H1 (cell line): ENCODE measurements at regions not wholly inside any gene's neighbourhood (a gene's known extent, or its start where the extent isn't known, plus 50 kb on each side); places are given as distances from the start of the nearest gene placed in this dataset.

Experiments
- ASH2L ChIP-seq: fragments of 200-600, 300-600 bp; sonication (generic); IDR thresholded peaks from one replicate; pipeline ENCODE4 v1.7.1; 2017; ENCODE audit warnings: low read length
- CBX5 ChIP-seq: fragments of 300-800, 300-1000 bp; sonication (generic); IDR thresholded peaks from 2 replicates; pipeline ENCODE4 v1.7.1; 2016; ENCODE audit warnings: antibody characterized with exemption, low read length, low read depth
- CHD2 ChIP-seq: IDR thresholded peaks from 2 replicates; pipeline ENCODE4 v1.6.1; 2012; ENCODE audit warnings: low read length, improper control_type of control experiment
- CREB1 ChIP-seq: IDR thresholded peaks from 2 replicates; pipeline ENCODE4 v1.6.1; 2012; ENCODE audit warnings: inconsistent platforms
- FOSL1 ChIP-seq: IDR thresholded peaks from 2 replicates; pipeline ENCODE4 v1.6.1; 2011; ENCODE audit warnings: mild to moderate bottlenecking, low read depth, low read length, moderate library complexity; ENCODE audit not compliant: insufficient read depth
- PHF8 ChIP-seq: fragments of 200-600 bp; sonication (generic); conservative IDR thresholded peaks from 2 replicates; pipeline ENCODE4 v1.7.1; 2012; ENCODE audit warnings: low read depth, mild to moderate bottlenecking, inconsistent platforms, low read length, moderate library complexity
- POU5F1 ChIP-seq: IDR thresholded peaks from 2 replicates; pipeline ENCODE4 v1.6.1; 2011; ENCODE audit warnings: low read depth, mild to moderate bottlenecking, low read length, moderate library complexity
- SAP30 ChIP-seq: fragments of 300-600 bp; sonication (generic); IDR thresholded peaks from 2 replicates; pipeline ENCODE4 v1.7.1; 2012; ENCODE audit warnings: low read length, moderate library complexity, mild to moderate bottlenecking, inconsistent platforms; ENCODE audit not compliant: insufficient read depth, insufficient replicate concordance
- TAF1 ChIP-seq: IDR thresholded peaks from 2 replicates; pipeline ENCODE4 v1.6.1; 2011; ENCODE audit warnings: mild to moderate bottlenecking, low read depth, low read length
- TBP ChIP-seq: IDR thresholded peaks from 2 replicates; pipeline ENCODE4 v1.6.1; 2011; ENCODE audit warnings: low read depth, low read length, improper control_type of control experiment
- TF ChIP-seq, protein P1 (sequence below): fragments of 300-600 bp; sonication (generic); IDR thresholded peaks from 2 replicates; pipeline ENCODE4 v1.7.1; 2012; ENCODE audit warnings: low read length, moderate library complexity, mild to moderate bottlenecking, inconsistent platforms; ENCODE audit not compliant: insufficient replicate concordance

GRCh38 chr3:5427938-5428337 is 240.4 kb downstream of the EDEM1 start (continued):
- TF ChIP-seq, protein P1, sequence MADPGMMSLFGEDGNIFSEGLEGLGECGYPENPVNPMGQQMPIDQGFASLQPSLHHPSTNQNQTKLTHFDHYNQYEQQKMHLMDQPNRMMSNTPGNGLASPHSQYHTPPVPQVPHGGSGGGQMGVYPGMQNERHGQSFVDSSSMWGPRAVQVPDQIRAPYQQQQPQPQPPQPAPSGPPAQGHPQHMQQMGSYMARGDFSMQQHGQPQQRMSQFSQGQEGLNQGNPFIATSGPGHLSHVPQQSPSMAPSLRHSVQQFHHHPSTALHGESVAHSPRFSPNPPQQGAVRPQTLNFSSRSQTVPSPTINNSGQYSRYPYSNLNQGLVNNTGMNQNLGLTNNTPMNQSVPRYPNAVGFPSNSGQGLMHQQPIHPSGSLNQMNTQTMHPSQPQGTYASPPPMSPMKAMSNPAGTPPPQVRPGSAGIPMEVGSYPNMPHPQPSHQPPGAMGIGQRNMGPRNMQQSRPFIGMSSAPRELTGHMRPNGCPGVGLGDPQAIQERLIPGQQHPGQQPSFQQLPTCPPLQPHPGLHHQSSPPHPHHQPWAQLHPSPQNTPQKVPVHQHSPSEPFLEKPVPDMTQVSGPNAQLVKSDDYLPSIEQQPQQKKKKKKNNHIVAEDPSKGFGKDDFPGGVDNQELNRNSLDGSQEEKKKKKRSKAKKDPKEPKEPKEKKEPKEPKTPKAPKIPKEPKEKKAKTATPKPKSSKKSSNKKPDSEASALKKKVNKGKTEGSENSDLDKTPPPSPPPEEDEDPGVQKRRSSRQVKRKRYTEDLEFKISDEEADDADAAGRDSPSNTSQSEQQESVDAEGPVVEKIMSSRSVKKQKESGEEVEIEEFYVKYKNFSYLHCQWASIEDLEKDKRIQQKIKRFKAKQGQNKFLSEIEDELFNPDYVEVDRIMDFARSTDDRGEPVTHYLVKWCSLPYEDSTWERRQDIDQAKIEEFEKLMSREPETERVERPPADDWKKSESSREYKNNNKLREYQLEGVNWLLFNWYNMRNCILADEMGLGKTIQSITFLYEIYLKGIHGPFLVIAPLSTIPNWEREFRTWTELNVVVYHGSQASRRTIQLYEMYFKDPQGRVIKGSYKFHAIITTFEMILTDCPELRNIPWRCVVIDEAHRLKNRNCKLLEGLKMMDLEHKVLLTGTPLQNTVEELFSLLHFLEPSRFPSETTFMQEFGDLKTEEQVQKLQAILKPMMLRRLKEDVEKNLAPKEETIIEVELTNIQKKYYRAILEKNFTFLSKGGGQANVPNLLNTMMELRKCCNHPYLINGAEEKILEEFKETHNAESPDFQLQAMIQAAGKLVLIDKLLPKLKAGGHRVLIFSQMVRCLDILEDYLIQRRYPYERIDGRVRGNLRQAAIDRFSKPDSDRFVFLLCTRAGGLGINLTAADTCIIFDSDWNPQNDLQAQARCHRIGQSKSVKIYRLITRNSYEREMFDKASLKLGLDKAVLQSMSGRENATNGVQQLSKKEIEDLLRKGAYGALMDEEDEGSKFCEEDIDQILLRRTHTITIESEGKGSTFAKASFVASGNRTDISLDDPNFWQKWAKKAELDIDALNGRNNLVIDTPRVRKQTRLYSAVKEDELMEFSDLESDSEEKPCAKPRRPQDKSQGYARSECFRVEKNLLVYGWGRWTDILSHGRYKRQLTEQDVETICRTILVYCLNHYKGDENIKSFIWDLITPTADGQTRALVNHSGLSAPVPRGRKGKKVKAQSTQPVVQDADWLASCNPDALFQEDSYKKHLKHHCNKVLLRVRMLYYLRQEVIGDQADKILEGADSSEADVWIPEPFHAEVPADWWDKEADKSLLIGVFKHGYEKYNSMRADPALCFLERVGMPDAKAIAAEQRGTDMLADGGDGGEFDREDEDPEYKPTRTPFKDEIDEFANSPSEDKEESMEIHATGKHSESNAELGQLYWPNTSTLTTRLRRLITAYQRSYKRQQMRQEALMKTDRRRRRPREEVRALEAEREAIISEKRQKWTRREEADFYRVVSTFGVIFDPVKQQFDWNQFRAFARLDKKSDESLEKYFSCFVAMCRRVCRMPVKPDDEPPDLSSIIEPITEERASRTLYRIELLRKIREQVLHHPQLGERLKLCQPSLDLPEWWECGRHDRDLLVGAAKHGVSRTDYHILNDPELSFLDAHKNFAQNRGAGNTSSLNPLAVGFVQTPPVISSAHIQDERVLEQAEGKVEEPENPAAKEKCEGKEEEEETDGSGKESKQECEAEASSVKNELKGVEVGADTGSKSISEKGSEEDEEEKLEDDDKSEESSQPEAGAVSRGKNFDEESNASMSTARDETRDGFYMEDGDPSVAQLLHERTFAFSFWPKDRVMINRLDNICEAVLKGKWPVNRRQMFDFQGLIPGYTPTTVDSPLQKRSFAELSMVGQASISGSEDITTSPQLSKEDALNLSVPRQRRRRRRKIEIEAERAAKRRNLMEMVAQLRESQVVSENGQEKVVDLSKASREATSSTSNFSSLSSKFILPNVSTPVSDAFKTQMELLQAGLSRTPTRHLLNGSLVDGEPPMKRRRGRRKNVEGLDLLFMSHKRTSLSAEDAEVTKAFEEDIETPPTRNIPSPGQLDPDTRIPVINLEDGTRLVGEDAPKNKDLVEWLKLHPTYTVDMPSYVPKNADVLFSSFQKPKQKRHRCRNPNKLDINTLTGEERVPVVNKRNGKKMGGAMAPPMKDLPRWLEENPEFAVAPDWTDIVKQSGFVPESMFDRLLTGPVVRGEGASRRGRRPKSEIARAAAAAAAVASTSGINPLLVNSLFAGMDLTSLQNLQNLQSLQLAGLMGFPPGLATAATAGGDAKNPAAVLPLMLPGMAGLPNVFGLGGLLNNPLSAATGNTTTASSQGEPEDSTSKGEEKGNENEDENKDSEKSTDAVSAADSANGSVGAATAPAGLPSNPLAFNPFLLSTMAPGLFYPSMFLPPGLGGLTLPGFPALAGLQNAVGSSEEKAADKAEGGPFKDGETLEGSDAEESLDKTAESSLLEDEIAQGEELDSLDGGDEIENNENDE: no peak
- TF ChIP-seq CREB1 (no peak), SAP30 (no peak), ASH2L (no peak), POU5F1 (no peak), FOSL1 (no peak), CHD2 (no peak), TBP (no peak), PHF8 (no peak), CBX5 (no peak), TAF1 (no peak)
